LNCaP clone FGC (cell line): ENCODE measurements at regions not wholly inside any gene's neighbourhood (a gene's known extent, or its start where the extent isn't known, plus 50 kb on each side); places are given as distances from the start of the nearest gene placed in this dataset.

Source experiments
- DNase-seq: peaks from one replicate; pipeline ENCODE4 v3.0.0-alpha.2; 2011; ENCODE audit warnings: low read depth
- H3K4me3 ChIP-seq: 2 replicates; pipeline ENCODE4 v1.5.1; 2011; ENCODE audit warnings: mild to moderate bottlenecking, low read depth, low read length, control low read depth
- TF ChIP-seq, protein P1 (sequence below): IDR thresholded peaks from 2 replicates; pipeline ENCODE4 v1.5.1; 2012; ENCODE audit warnings: mild to moderate bottlenecking; ENCODE audit not compliant: control insufficient read depth, insufficient read depth; ENCODE audit errors: extremely low read depth

DNA sequence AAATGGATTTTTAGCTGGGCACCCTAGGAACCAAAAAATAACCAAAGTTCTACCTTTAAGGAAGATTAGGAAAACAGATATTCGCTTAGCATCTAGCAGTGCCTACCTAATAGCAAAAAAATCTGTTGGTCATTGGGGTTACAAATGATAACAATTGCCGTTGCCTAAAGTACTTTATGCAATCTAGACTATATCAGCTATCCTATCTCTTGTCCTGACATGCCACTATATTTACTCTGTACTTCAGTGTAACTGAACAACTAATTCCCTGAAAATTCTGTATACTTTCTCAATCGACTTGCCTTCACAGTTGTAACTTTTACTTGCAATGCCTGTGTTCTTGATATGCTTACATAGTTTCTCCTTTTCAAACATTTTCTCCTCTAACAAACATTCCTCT, 282.9 kb upstream of the PCDH7 start:
- TF ChIP-seq, protein P1, sequence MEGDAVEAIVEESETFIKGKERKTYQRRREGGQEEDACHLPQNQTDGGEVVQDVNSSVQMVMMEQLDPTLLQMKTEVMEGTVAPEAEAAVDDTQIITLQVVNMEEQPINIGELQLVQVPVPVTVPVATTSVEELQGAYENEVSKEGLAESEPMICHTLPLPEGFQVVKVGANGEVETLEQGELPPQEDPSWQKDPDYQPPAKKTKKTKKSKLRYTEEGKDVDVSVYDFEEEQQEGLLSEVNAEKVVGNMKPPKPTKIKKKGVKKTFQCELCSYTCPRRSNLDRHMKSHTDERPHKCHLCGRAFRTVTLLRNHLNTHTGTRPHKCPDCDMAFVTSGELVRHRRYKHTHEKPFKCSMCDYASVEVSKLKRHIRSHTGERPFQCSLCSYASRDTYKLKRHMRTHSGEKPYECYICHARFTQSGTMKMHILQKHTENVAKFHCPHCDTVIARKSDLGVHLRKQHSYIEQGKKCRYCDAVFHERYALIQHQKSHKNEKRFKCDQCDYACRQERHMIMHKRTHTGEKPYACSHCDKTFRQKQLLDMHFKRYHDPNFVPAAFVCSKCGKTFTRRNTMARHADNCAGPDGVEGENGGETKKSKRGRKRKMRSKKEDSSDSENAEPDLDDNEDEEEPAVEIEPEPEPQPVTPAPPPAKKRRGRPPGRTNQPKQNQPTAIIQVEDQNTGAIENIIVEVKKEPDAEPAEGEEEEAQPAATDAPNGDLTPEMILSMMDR: no peak
- no peak for DNase-seq
- no peak overlapping the region for H3K4me3 ChIP-seq

DNA sequence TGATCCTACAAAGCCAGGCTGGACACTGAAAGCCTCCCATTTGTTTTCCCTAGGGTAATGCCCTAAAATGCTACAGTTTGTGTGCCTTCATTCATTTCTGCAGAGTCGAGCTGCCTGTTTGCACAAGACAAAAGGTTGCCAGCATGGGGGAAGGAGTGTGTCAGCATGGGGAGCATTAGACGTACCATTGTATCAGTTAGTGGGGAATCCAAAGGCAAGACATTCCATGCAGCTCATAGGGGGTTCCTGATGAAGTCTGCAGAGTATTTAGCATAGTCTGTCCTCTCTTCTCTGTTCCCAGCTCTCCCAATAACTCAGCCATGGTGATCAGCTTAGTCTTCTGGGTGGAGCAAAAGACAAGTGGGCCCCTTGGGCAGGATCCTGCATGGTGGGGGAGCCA, 276.9 kb upstream of the PCDH7 start:
- no peak overlapping the region for H3K4me3 ChIP-seq
- TF ChIP-seq, protein P1: no peak
- no peak for DNase-seq

DNA sequence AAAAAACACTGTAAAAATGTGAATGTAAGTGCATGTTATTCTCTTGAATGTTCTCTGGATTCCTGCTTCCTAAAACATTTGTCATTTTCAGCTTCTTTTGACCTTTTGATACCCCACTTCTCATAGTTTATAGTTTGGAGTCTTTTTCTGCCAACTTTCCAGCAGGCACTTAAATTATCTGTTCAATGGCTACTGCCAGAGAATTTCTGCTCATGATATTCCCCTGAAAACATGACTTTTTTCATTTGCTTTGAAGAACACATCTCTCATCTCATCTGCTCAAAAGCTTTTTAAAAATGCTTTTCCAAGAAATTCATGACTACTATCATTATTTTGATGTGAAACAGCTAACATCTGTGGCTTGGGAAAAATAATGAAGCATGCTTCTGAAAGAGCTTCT, 269.7 kb upstream of the PCDH7 start:
- TF ChIP-seq, protein P1: no peak
- no peak overlapping the region for H3K4me3 ChIP-seq
- DNase-seq: no peak

DNA sequence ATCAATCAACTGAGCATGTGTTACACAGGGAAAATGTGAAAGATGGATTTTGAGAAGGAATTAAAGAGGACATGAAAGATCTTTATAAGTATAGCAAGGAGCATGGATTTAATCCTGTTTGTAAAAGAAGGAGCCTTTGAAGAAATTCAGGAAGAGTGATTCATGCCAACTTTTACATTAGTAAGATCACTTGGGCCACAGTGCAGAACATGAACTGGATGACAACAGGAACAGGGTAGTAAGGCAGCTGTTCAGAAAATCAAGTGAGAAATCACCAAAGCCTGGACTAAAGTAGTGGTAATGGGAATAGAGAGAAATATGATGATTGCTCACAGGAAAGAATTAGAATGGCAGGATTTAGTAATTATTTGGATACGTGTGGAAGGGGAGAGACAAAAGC, 265.7 kb upstream of the PCDH7 start:
- no peak overlapping the region for H3K4me3 ChIP-seq
- TF ChIP-seq, protein P1: no peak
- no peak for DNase-seq

DNA sequence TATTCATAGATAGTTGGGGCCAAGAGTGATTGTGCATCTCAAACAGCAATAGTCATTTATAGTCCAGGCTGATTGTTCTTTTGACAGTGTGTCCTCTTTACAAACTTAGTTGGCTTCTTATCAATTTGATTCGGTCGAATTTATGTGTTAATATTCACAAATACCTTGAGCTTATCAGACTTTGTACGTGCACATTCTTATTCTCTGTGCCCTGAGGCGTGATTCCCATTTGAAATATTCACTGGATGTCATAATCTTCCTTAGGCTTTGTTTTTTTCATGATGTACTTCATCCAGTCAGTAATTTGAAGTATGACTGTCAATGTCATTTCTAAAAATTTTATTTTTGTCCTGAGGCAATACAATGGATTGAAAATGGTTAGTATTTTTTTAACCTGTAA, 263.5 kb upstream of the PCDH7 start:
- TF ChIP-seq, protein P1: no peak
- no peak overlapping the region for H3K4me3 ChIP-seq
- no peak for DNase-seq

DNA sequence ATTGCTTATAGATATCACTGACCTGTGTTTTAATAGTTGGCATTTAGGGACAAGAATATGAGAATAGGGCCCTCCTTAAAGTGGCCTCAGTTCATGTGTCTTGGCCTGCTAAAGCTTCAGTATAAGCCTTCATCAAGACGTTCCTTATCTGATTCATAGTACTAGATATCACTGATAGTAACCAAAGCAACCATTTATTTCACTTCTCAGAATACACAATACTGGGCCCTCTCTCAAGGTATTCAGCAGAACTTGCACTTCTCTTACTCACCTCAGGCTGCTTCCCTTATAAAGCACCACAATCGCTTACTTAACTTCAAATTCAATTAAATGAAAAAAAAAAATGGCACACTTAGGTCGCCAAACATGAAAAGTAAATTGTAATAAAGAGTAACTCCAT, 259.4 kb upstream of the PCDH7 start:
- H3K4me3 ChIP-seq: no peak overlapping the region
- TF ChIP-seq, protein P1: no peak
- no peak for DNase-seq

DNA sequence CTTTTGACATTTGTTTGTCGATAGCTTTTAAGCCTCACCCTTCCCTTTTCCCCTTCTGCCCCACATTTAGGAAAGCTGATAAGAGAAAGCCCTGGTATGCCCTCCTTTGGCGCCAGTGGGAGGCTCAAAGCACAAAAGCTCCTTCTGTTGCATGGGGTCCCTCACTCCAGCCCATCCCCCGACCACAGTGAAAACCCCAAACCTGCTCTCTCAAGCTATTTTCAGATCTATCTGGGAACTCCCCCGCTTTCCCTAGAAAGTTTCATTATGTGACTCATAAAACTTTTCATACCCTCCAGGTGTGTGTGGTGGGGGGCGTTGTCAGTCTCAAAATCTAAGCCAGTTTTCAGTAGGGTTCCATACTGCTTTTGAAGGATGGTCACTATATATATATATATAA, 259.0 kb upstream of the PCDH7 start:
- no peak overlapping the region for H3K4me3 ChIP-seq
- DNase-seq: no peak
- TF ChIP-seq, protein P1: no peak
